Breast epithelium (tissue), 3 donors: ENCODE measurements at regions not wholly inside any gene's neighbourhood (a gene's known extent, or its start where the extent isn't known, plus 50 kb on each side); places are given as distances from the start of the nearest gene placed in this dataset.

Source experiments
- POLR2A ChIP-seq: fragments of 450-650 bp; IDR thresholded peaks from one replicate; pipeline ENCODE4 v1.6.1; 2016; ENCODE audit warnings: antibody characterized with exemption, mild to moderate bottlenecking, moderate library complexity
- POLR2AphosphoS5 ChIP-seq, 3 donors: sonication (generic); formaldehyde crosslinking; IDR thresholded peaks; one replicate each; pipeline ENCODE4 v1.6.1; 2017; ENCODE audit warnings: antibody characterized with exemption in 3 of 3
- TF ChIP-seq, protein P1 (sequence below), 3 donors: fragments of 450-650 bp; IDR thresholded peaks; one replicate each; pipeline ENCODE4 v1.5.1; 2016 to 2017; ENCODE audit warnings: antibody characterized with exemption in 3 of 3, mild to moderate bottlenecking in 3 of 3, moderate library complexity in 3 of 3

DNA sequence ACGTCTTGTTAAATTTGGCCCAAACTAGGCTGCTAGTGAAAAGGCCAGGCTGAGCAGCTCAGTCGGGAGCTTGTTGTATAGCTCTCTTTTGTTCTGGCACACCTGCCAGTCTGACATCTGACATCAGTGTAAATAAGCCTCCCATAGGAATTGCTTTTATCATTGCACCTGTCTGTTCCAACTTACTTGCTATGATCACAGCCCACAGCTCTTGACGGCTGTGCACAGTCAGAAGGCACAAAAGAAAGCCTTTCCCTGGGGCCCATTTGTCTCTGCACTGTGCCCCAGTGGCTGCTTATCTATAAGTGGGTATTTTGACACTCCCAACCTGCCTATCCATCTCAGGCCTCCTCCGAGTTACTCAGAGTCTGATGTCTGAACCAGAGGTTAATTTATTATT, 324.5 kb downstream of the NUAK1 start:
- TF ChIP-seq, protein P1, sequence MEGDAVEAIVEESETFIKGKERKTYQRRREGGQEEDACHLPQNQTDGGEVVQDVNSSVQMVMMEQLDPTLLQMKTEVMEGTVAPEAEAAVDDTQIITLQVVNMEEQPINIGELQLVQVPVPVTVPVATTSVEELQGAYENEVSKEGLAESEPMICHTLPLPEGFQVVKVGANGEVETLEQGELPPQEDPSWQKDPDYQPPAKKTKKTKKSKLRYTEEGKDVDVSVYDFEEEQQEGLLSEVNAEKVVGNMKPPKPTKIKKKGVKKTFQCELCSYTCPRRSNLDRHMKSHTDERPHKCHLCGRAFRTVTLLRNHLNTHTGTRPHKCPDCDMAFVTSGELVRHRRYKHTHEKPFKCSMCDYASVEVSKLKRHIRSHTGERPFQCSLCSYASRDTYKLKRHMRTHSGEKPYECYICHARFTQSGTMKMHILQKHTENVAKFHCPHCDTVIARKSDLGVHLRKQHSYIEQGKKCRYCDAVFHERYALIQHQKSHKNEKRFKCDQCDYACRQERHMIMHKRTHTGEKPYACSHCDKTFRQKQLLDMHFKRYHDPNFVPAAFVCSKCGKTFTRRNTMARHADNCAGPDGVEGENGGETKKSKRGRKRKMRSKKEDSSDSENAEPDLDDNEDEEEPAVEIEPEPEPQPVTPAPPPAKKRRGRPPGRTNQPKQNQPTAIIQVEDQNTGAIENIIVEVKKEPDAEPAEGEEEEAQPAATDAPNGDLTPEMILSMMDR (IDR thresholded peaks at IDR 0.05): no peak
- TF ChIP-seq POLR2AphosphoS5 (IDR thresholded peaks at IDR 0.05): no peak
- no peak for TF ChIP-seq POLR2A
